MM.1S (cell line): ENCODE measurements at regions not wholly inside any gene's neighbourhood (a gene's known extent, or its start where the extent isn't known, plus 50 kb on each side); places are given as distances from the start of the nearest gene placed in this dataset.

ENCODE experiments used
- CTCF ChIP-seq: fragments of 300-600 bp; sonication (generic); IDR thresholded peaks from 2 replicates; pipeline ENCODE4 v1.5.1; 2016; ENCODE audit warnings: antibody characterized with exemption, low read length, mixed read lengths
- EZH2 ChIP-seq: fragments of 300-600 bp; sonication (generic); optimal IDR thresholded peaks from 2 replicates; pipeline ENCODE3; 2017; ENCODE audit warnings: low read depth, mild to moderate bottlenecking, antibody characterized with exemption, low read length, mixed read lengths

- TF ChIP-seq CTCF (no peak), EZH2 (no peak)
Measured at GRCh38 chr20:39877788-39878187, 811.2 kb downstream of the MAFB start.
